ENCODE measurements at regions not wholly inside any gene's neighbourhood (a gene's known extent, or its start where the extent isn't known, plus 50 kb on each side); places are given as distances from the start of the nearest gene placed in this dataset.

- Histone ChIP-seq H3K4me1 (replicated peaks in 1 of 2) (peaks cover 39 to 52% of the 10 kb centered on the region in 2 donors), H3K27ac (no peak overlapping the region), H3K4me3 (no peak overlapping the region)
- in situ Hi-C loops (cut with MboI; ENCODE audit: low pct_unique_long_range_greater_than_20kb in 2 of 9, low sequenced_read_pairs in 9 of 9, unreplicated experiment in 9 of 9) = no loop called here
- ATAC-seq (replicated peaks in 6 of 8) = no peak
- WGBS, 10 experiments = 60 to 100% (median 90%) methylated on average over 1 of the region's 1 CpG; no CpG with 5 or more reads in 1 of the 10 experiments
Measured at GRCh38 chr3:150105025-150105424, 134.3 kb upstream of the PFN2 start.

GRCh38 chr3:150104564-150104963 lies 133.9 kb upstream of the PFN2 start:
- Histone ChIP-seq H3K4me1 (replicated peaks in 1 of 2) (peaks cover 38 to 52% of the 10 kb centered on the region in 2 donors), H3K4me3 (no peak overlapping the region), H3K27ac (no peak overlapping the region)
- in situ Hi-C loops (cut with MboI; ENCODE audit: low pct_unique_long_range_greater_than_20kb in 2 of 9, low sequenced_read_pairs in 9 of 9, unreplicated experiment in 9 of 9) = no loop called here
- WGBS, 10 experiments = 52 to 100% (median 84%) methylated on average over 1 to 3 of the region's 3 CpGs
- ATAC-seq (replicated peaks in 6 of 8) = no peak

GRCh38 chr3:150101016-150101415 lies 130.3 kb upstream of the PFN2 start:
- no peak for ATAC-seq (replicated peaks in 6 of 8)
- no peak overlapping the region for H3K4me3 ChIP-seq
- WGBS, 10 experiments = 88 to 100% (median 100%) methylated on average over 1 of the region's 1 CpG
- in situ Hi-C loops (cut with MboI; ENCODE audit: low pct_unique_long_range_greater_than_20kb in 2 of 9, low sequenced_read_pairs in 9 of 9, unreplicated experiment in 9 of 9) = no loop called here
- peaks cover 21 to 27% of the 10 kb centered on the region in 2 donors for H3K4me1 ChIP-seq (replicated peaks in 1 of 2)
- H3K27ac ChIP-seq = no peak overlapping the region

DNA sequence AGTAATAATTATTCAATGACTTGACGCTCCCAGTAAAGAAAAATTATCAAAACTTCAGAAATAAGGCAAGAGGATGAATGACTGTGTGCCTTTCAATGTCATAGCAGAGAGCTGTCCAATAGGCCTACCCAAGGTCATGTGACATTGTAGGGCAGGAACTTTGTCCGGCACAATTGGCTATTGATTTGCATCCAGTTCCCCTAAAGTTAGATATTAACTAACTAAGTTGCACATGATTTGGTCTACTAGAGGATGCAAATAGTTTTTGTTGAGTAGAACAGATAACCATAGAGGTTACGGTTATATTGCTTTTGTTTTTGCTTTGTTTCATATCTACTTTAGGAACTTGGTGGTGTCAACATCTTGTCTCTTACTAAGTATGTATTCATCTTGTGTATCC lies 127.9 kb upstream of the PFN2 start:
- 83 to 100% (median 92%) methylated on average over 1 to 3 of the region's 3 CpGs for WGBS, 10 experiments
- Histone ChIP-seq H3K4me3 (no peak overlapping the region), H3K27ac (no peak overlapping the region), H3K4me1 (replicated peaks in 1 of 2) (peaks cover 2 to 3% of the 10 kb centered on the region in 2 donors)
- ATAC-seq (replicated peaks in 6 of 8) = no peak
- in situ Hi-C loops (cut with MboI; ENCODE audit: low pct_unique_long_range_greater_than_20kb in 2 of 9, low sequenced_read_pairs in 9 of 9, unreplicated experiment in 9 of 9) = no loop called here

GRCh38 chr3:150097588-150097890 lies 126.8 kb upstream of the PFN2 start:
- H3K4me3 ChIP-seq = no peak overlapping the region
- no peaks in the 10 kb centered on the region for H3K4me1 ChIP-seq (replicated peaks in 1 of 2)
- in situ Hi-C loops (cut with MboI; ENCODE audit: low pct_unique_long_range_greater_than_20kb in 2 of 9, low sequenced_read_pairs in 9 of 9, unreplicated experiment in 9 of 9) = no loop called here
- WGBS, 10 experiments = 20 to 95% (median 80%) methylated on average over 1 to 4 of the region's 4 CpGs; no CpG with 5 or more reads in 1 of the 10 experiments
- H3K27ac ChIP-seq = no peak overlapping the region
- peak in 1 of 8 experiments; percentile 33 for ATAC-seq (replicated peaks in 6 of 8)

- ATAC-seq (replicated peaks in 6 of 8) = no peak
- Histone ChIP-seq H3K4me3 (no peak overlapping the region), H3K27ac (no peak overlapping the region), H3K4me1 (replicated peaks in 1 of 2) (no peaks in the 10 kb centered on the region)
- WGBS, 10 experiments = 28 to 100% (median 64%) methylated on average over 1 to 3 of the region's 3 CpGs; no CpG with 5 or more reads in 1 of the 10 experiments
- in situ Hi-C loops (cut with MboI; ENCODE audit: low pct_unique_long_range_greater_than_20kb in 2 of 9, low sequenced_read_pairs in 9 of 9, unreplicated experiment in 9 of 9) = no loop called here
Measured at GRCh38 chr3:150096700-150097587, 126.2 kb upstream of the PFN2 start.

GRCh38 chr3:150094150-150094933 lies 123.6 kb upstream of the PFN2 start:
- in situ Hi-C loops (cut with MboI; ENCODE audit: low pct_unique_long_range_greater_than_20kb in 2 of 9, low sequenced_read_pairs in 9 of 9, unreplicated experiment in 9 of 9) = no loop called here
- Histone ChIP-seq H3K4me3 (no peak overlapping the region), H3K27ac (no peak overlapping the region), H3K4me1 (replicated peaks in 1 of 2) (peaks cover 3 to 13% of the 10 kb centered on the region in 2 donors)
- WGBS, 10 experiments = 45 to 100% (median 93%) methylated on average over 1 to 5 of the region's 7 CpGs; no CpG with 5 or more reads in 1 of the 10 experiments
- ATAC-seq (replicated peaks in 6 of 8) = peak in 5 of 8 experiments; percentile 23 to 79 (median 47)

DNA sequence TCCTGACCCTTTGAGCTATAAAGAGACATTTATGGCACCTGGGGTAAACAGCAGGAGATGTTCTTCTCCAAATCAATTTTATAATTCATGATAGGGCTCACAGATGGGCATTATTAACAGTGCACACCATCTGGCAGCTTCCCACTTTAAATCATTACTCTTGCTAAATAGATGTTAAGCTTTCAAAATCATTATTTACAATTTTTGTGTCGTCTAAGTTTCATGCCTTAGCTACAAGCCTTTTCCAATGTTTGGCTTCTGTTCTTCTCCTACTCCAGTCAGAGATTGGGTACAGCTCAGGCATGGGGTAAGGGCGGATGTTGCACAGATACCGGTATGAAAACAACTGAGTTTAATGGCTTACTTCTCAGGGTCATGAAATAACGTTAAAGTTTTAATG lies 120.9 kb upstream of the PFN2 start:
- in situ Hi-C loops (cut with MboI; ENCODE audit: low pct_unique_long_range_greater_than_20kb in 2 of 9, low sequenced_read_pairs in 9 of 9, unreplicated experiment in 9 of 9) = no loop called here
- Histone ChIP-seq H3K4me3 (no peak overlapping the region), H3K4me1 (replicated peaks in 1 of 2) (peaks cover 3 to 13% of the 10 kb centered on the region in 2 donors), H3K27ac (no peak overlapping the region)
- ATAC-seq (replicated peaks in 6 of 8) = no peak
- WGBS, 10 experiments = 0 to 96% (median 87%) methylated on average over 1 to 4 of the region's 4 CpGs; no CpG with 5 or more reads in 1 of the 10 experiments

- in situ Hi-C loops (cut with MboI; ENCODE audit: low pct_unique_long_range_greater_than_20kb in 2 of 9, low sequenced_read_pairs in 9 of 9, unreplicated experiment in 9 of 9) = no loop called here
- ATAC-seq (replicated peaks in 6 of 8) = no peak
- Histone ChIP-seq H3K4me1 (replicated peaks in 1 of 2) (peaks cover 3 to 13% of the 10 kb centered on the region in 2 donors), H3K4me3 (no peak overlapping the region), H3K27ac (no peak overlapping the region)
- WGBS, 10 experiments = 10 to 100% (median 94%) methylated on average over 1 to 2 of the region's 2 CpGs; no CpG with 5 or more reads in 7 of the 10 experiments
Measured at GRCh38 chr3:150090877-150091276, 120.2 kb upstream of the PFN2 start.

- peaks cover 3 to 13% of the 10 kb centered on the region in 2 donors for H3K4me1 ChIP-seq (replicated peaks in 1 of 2)
Measured at GRCh38 chr3:150090006-150090405, 119.3 kb upstream of the PFN2 start.

GRCh38 chr3:150084128-150084527 lies 113.4 kb upstream of the PFN2 start:
- Histone ChIP-seq H3K27ac (no peak overlapping the region), H3K4me3 (no peak overlapping the region), H3K4me1 (replicated peaks in 1 of 2) (peaks cover 5 to 15% of the 10 kb centered on the region in 2 donors)
- no peak for ATAC-seq (replicated peaks in 6 of 8)
- 14 to 100% (median 71%) methylated on average over 1 of the region's 1 CpG; no CpG with 5 or more reads in 1 of the 10 experiments for WGBS, 10 experiments
- in situ Hi-C loops (cut with MboI; ENCODE audit: low pct_unique_long_range_greater_than_20kb in 2 of 9, low sequenced_read_pairs in 9 of 9, unreplicated experiment in 9 of 9) = no loop called here

More at GRCh38 chr3:150090006-150090405, 119.3 kb upstream of the PFN2 start:
- H3K27ac ChIP-seq = no peak overlapping the region
- in situ Hi-C loops (cut with MboI; ENCODE audit: low pct_unique_long_range_greater_than_20kb in 2 of 9, low sequenced_read_pairs in 9 of 9, unreplicated experiment in 9 of 9) = no loop called here
- 0 to 100% (median 79%) methylated on average over 1 to 4 of the region's 4 CpGs; no CpG with 5 or more reads in 2 of the 10 experiments for WGBS, 10 experiments
- no peak for ATAC-seq (replicated peaks in 6 of 8)
- no peak overlapping the region for H3K4me3 ChIP-seq

- WGBS, 10 experiments = 0 to 33% (median 15%) methylated on average over 2 to 8 of the region's 8 CpGs; no CpG with 5 or more reads in 1 of the 10 experiments
- peak in 7 of 8 experiments; percentile 18 to 57 (median 44) for ATAC-seq (replicated peaks in 6 of 8)
- Histone ChIP-seq H3K4me1 (replicated peaks in 1 of 2) (peaks cover 10 to 19% of the 10 kb centered on the region in 2 donors), H3K4me3 (peak overlapping the region in 4 of 5 donors; percentile 1 to 18 (median 4)), H3K27ac (no peak overlapping the region)
- in situ Hi-C loops (cut with MboI; ENCODE audit: low pct_unique_long_range_greater_than_20kb in 2 of 9, low sequenced_read_pairs in 9 of 9, unreplicated experiment in 9 of 9) = no loop called here
Measured at GRCh38 chr3:150083655-150084042, 113.0 kb upstream of the PFN2 start.
